HUES6 (cell line): ENCODE measurements at regions not wholly inside any gene's neighbourhood (a gene's known extent, or its start where the extent isn't known, plus 50 kb on each side); places are given as distances from the start of the nearest gene placed in this dataset.
"Not testable (repeated sequence)": the region's sequence is repeated elsewhere in the genome, so short reads cannot be mapped to it uniquely, and the experiment has no call there.

Source experiments
- H3K27ac ChIP-seq: 2 replicates; pipeline ENCODE4 v1.7.0; 2013; ENCODE audit warnings: low read depth, mild to moderate bottlenecking, low read length, inconsistent platforms
- H3K27me3 ChIP-seq: 2 replicates; pipeline ENCODE4 v1.6.1; 2013; ENCODE audit warnings: low read length; ENCODE audit not compliant: control insufficient read depth, insufficient read depth
- H3K36me3 ChIP-seq: 2 replicates; pipeline ENCODE4 v1.6.1; 2013; ENCODE audit warnings: low read length; ENCODE audit not compliant: control insufficient read depth, insufficient read depth
- H3K4me1 ChIP-seq: 2 replicates; pipeline ENCODE4 v1.6.1; 2013; ENCODE audit warnings: low read length; ENCODE audit not compliant: control insufficient read depth, insufficient read depth
- H3K4me3 ChIP-seq: 2 replicates; pipeline ENCODE4 v1.5.1; 2013; ENCODE audit warnings: low read depth, low read length
- H3K9ac ChIP-seq: one replicate; pipeline ENCODE4 v1.6.1; 2013; ENCODE audit warnings: mild to moderate bottlenecking, low read length
- H3K9me3 ChIP-seq: 2 replicates; pipeline ENCODE4 v1.6.1; 2013; ENCODE audit warnings: low read depth, low read length; ENCODE audit not compliant: control insufficient read depth, insufficient read depth

GRCh38 chr3:145906301-145906700, 254.7 kb downstream of the PLOD2 start:
- H3K27me3 ChIP-seq = no peaks in the 10 kb centered on the region

GRCh38 chr3:145906755-145907154, 254.2 kb downstream of the PLOD2 start:
- Histone ChIP-seq H3K4me3 (no peak overlapping the region), H3K9me3 (no peaks in the 10 kb centered on the region), H3K4me1 (peaks cover 5% of the 10 kb centered on the region; the same call in 1 of the 2 replicates), H3K27me3 (no peaks in the 10 kb centered on the region), H3K27ac (no peak overlapping the region), H3K36me3 (no peaks in the 10 kb centered on the region), H3K9ac (no peak overlapping the region)

More at GRCh38 chr3:145906301-145906700, 254.7 kb downstream of the PLOD2 start:
- Histone ChIP-seq H3K36me3 (no peaks in the 10 kb centered on the region), H3K4me1 (peaks cover 5% of the 10 kb centered on the region; the same call in 1 of the 2 replicates), H3K4me3 (no peak overlapping the region), H3K9ac (no peak overlapping the region), H3K27ac (no peak overlapping the region), H3K9me3 (no peaks in the 10 kb centered on the region)

- Histone ChIP-seq H3K9me3 (no peaks in the 10 kb centered on the region), H3K27ac (no peak overlapping the region)
These were observed 250.0 kb downstream of the PLOD2 start for GRCh38 chr3:145911016-145911415.

GRCh38 chr3:145915787-145916186, 245.2 kb downstream of the PLOD2 start:
- no peaks in the 10 kb centered on the region for H3K27me3 ChIP-seq
- no peak overlapping the region for H3K4me3 ChIP-seq
- no peak overlapping the region for H3K27ac ChIP-seq

More at GRCh38 chr3:145911016-145911415, 250.0 kb downstream of the PLOD2 start:
- H3K9ac ChIP-seq = no peak overlapping the region
- no peak overlapping the region for H3K4me3 ChIP-seq
- no peaks in the 10 kb centered on the region for H3K4me1 ChIP-seq
- no peaks in the 10 kb centered on the region for H3K27me3 ChIP-seq
- H3K36me3 ChIP-seq = no peaks in the 10 kb centered on the region

GRCh38 chr3:145927736-145928135, 233.2 kb downstream of the PLOD2 start:
- not testable (repeated sequence) for H3K27me3 ChIP-seq, H3K9ac ChIP-seq, H3K9me3 ChIP-seq, H3K36me3 ChIP-seq, H3K27ac ChIP-seq, H3K4me3 ChIP-seq, H3K4me1 ChIP-seq

More at GRCh38 chr3:145915787-145916186, 245.2 kb downstream of the PLOD2 start:
- Histone ChIP-seq H3K9me3 (peaks cover 9% of the 10 kb centered on the region; the same call in 1 of the 2 replicates), H3K9ac (no peak overlapping the region), H3K4me1 (no peaks in the 10 kb centered on the region), H3K36me3 (no peaks in the 10 kb centered on the region)

GRCh38 chr3:145936971-145937370, 224.0 kb downstream of the PLOD2 start:
- no peak overlapping the region for H3K4me3 ChIP-seq
- no peak overlapping the region for H3K9ac ChIP-seq

GRCh38 chr3:145939431-145939830, 221.6 kb downstream of the PLOD2 start:
- no peaks in the 10 kb centered on the region for H3K27me3 ChIP-seq
- H3K9ac ChIP-seq = no peak overlapping the region
- H3K4me3 ChIP-seq = no peak overlapping the region
- H3K36me3 ChIP-seq = no peaks in the 10 kb centered on the region
- H3K4me1 ChIP-seq = no peaks in the 10 kb centered on the region
- no peak overlapping the region for H3K27ac ChIP-seq
- H3K9me3 ChIP-seq = no peaks in the 10 kb centered on the region

More at GRCh38 chr3:145936971-145937370, 224.0 kb downstream of the PLOD2 start:
- Histone ChIP-seq H3K27ac (no peak overlapping the region), H3K9me3 (no peaks in the 10 kb centered on the region), H3K36me3 (no peaks in the 10 kb centered on the region), H3K4me1 (no peaks in the 10 kb centered on the region), H3K27me3 (no peaks in the 10 kb centered on the region)

- Histone ChIP-seq H3K9me3 (no peaks in the 10 kb centered on the region), H3K4me1 (no peaks in the 10 kb centered on the region), H3K9ac (no peak overlapping the region), H3K4me3 (no peak overlapping the region), H3K36me3 (no peaks in the 10 kb centered on the region), H3K27me3 (no peaks in the 10 kb centered on the region), H3K27ac (no peak overlapping the region)
These were observed 218.9 kb downstream of the PLOD2 start for GRCh38 chr3:145942052-145942451.

GRCh38 chr3:145943952-145944351, 217.0 kb downstream of the PLOD2 start:
- no peak overlapping the region for H3K27ac ChIP-seq
- no peaks in the 10 kb centered on the region for H3K27me3 ChIP-seq
- no peak overlapping the region for H3K4me3 ChIP-seq
- no peaks in the 10 kb centered on the region for H3K36me3 ChIP-seq
- H3K9me3 ChIP-seq = no peaks in the 10 kb centered on the region
- H3K9ac ChIP-seq = no peak overlapping the region
- no peaks in the 10 kb centered on the region for H3K4me1 ChIP-seq

GRCh38 chr3:145951441-145951840, 209.5 kb downstream of the PLOD2 start:
- no peak overlapping the region for H3K9ac ChIP-seq
- no peaks in the 10 kb centered on the region for H3K27me3 ChIP-seq
- H3K27ac ChIP-seq = no peak overlapping the region
- H3K9me3 ChIP-seq = no peaks in the 10 kb centered on the region
- no peaks in the 10 kb centered on the region for H3K36me3 ChIP-seq
- H3K4me1 ChIP-seq = no peaks in the 10 kb centered on the region
- no peak overlapping the region for H3K4me3 ChIP-seq

- Histone ChIP-seq H3K4me1 (no peaks in the 10 kb centered on the region), H3K27me3 (no peaks in the 10 kb centered on the region), H3K9ac (no peak overlapping the region), H3K9me3 (no peaks in the 10 kb centered on the region), H3K27ac (no peak overlapping the region), H3K36me3 (no peaks in the 10 kb centered on the region), H3K4me3 (no peak overlapping the region)
These were observed 208.4 kb downstream of the PLOD2 start for GRCh38 chr3:145952536-145952935.

GRCh38 chr3:145953316-145953715, 207.7 kb downstream of the PLOD2 start:
- H3K4me3 ChIP-seq = no peak overlapping the region
- H3K36me3 ChIP-seq = no peaks in the 10 kb centered on the region
- H3K27me3 ChIP-seq = no peaks in the 10 kb centered on the region
- H3K9me3 ChIP-seq = no peaks in the 10 kb centered on the region
- H3K27ac ChIP-seq = no peak overlapping the region
- H3K4me1 ChIP-seq = no peaks in the 10 kb centered on the region
- no peak overlapping the region for H3K9ac ChIP-seq
